ENCODE measurements at regions not wholly inside any gene's neighbourhood (a gene's known extent, or its start where the extent isn't known, plus 50 kb on each side); places are given as distances from the start of the nearest gene placed in this dataset.
A peak's percentile ranks its signal among the peaks of the same experiment; 100 is the strongest.

DNA sequence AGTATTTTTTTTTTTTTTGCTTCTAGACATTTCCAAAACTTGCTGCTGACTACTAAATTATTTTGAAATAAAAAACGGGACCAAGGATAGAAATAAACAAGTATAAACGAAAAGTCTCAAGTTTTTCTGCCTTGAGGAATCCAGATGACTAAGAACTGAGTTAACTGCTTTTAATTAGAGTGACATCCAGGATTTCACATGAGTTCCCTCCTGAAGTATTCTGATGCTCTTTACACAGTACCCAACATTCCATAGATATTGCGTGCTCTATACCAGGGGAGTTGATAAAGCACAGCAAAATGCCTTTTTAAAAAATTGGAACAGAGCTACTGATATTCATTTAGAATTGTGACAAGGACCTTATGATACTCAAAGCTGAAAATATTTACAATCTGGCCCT is 618.0 kb downstream of the CCDC85A start (continued):
- TF ChIP-seq MAX (IDR thresholded peaks at IDR 0.05; ENCODE audit: low read depth) (no peak), RFX5 (IDR thresholded peaks at IDR 0.05; ENCODE audit: low read length) (no peak), POLR2AphosphoS5 (IDR thresholded peaks at IDR 0.05; ENCODE audit: low read depth, low read length) (peak; percentile 43; the same call in 1 of the 2 replicates)
- TF ChIP-seq, protein P1, sequence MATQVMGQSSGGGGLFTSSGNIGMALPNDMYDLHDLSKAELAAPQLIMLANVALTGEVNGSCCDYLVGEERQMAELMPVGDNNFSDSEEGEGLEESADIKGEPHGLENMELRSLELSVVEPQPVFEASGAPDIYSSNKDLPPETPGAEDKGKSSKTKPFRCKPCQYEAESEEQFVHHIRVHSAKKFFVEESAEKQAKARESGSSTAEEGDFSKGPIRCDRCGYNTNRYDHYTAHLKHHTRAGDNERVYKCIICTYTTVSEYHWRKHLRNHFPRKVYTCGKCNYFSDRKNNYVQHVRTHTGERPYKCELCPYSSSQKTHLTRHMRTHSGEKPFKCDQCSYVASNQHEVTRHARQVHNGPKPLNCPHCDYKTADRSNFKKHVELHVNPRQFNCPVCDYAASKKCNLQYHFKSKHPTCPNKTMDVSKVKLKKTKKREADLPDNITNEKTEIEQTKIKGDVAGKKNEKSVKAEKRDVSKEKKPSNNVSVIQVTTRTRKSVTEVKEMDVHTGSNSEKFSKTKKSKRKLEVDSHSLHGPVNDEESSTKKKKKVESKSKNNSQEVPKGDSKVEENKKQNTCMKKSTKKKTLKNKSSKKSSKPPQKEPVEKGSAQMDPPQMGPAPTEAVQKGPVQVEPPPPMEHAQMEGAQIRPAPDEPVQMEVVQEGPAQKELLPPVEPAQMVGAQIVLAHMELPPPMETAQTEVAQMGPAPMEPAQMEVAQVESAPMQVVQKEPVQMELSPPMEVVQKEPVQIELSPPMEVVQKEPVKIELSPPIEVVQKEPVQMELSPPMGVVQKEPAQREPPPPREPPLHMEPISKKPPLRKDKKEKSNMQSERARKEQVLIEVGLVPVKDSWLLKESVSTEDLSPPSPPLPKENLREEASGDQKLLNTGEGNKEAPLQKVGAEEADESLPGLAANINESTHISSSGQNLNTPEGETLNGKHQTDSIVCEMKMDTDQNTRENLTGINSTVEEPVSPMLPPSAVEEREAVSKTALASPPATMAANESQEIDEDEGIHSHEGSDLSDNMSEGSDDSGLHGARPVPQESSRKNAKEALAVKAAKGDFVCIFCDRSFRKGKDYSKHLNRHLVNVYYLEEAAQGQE (IDR thresholded peaks at IDR 0.05; ENCODE audit: low read depth, low read length), result no peak

- POLR2A ChIA-PET, result no interaction called here
- WGBS (ENCODE audit: low lambda C conversion rate), result 75% methylated on average over 3 of the region's 3 CpGs
- H3K4me1 ChIP-seq (ENCODE audit: control insufficient read depth in 1 of 2, insufficient read depth in 2 of 2, low read depth in 1 of 2, low read length in 1 of 2), result peaks cover 0 to 12% of the 10 kb centered on the region in 2 experiments; a peak in 3 of 4 replicates
- H2AFZ ChIP-seq (ENCODE audit: low read depth), result no peak overlapping the region
- H3K9ac ChIP-seq, result no peak overlapping the region
- H4K20me1 ChIP-seq (ENCODE audit: insufficient read depth), result no peaks in the 10 kb centered on the region
- H3K9me2 ChIP-seq, result no peaks in the 10 kb centered on the region
- no peaks in the 10 kb centered on the region for H3K9me3 ChIP-seq
- H3K79me2 ChIP-seq (ENCODE audit: insufficient read depth), result peaks cover 50% of the 10 kb centered on the region; the same call in 1 of the 2 replicates
- TF ChIP-seq, protein P1 (IDR thresholded peaks at IDR 0.05; ENCODE audit: low read depth, low read length), result no peak
- H3K36me3 ChIP-seq (replicated peaks in 1 of 2; ENCODE audit: control insufficient read depth in 1 of 2, insufficient read depth in 2 of 2, low read length in 1 of 2), result peaks cover 0 to 17% of the 10 kb centered on the region in 2 experiments
- H3K27me3 ChIP-seq (ENCODE audit: insufficient read depth), result no peaks in the 10 kb centered on the region
- CTCF ChIA-PET, result no interaction called here
- H3K4me3 ChIP-seq (ENCODE audit: low read depth in 2 of 2, low read length in 1 of 2), result no peak overlapping the region
- no peak for DNase-seq
- no peak overlapping the region for H3K4me2 ChIP-seq
- H3F3A ChIP-seq (replicated peaks; ENCODE audit: insufficient read depth), result peaks cover 42% of the 10 kb centered on the region
- peak overlapping the region in 1 of 2 experiments; percentile 88; a peak in 2 of 4 replicates for H3K27ac ChIP-seq (ENCODE audit: low read depth in 2 of 2, low read length in 1 of 2)
Measured at GRCh38 chr2:56803596-56803995, 619.8 kb downstream of the CCDC85A start.

DNA sequence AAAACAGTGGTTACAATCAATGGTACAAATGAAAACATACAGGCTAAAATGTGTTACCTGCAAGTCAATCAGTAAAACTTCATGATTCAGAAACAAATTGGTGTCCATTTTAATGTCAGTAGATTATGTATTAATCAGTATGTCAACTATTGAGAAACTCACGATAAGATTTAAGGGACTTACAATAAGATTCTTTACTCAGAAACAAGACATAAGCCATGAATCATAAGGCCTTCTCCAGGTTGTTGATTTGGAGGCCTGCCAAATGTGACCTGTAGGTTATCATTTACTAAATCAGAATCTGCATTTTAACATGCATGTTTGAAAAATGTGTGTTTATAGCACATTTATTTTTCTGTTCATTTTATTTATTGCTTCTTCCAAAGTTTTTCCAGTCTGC is 623.1 kb downstream of the CCDC85A start:
- 0% methylated on average over 1 of the region's 1 CpG for WGBS (ENCODE audit: low lambda C conversion rate)
- TF ChIP-seq PBX3 (IDR thresholded peaks at IDR 0.05) (0 out of 2 replicates have a peak, but pooled peaks have one; percentile 31), FOXJ3 (CRISPR knock-in tag; IDR thresholded peaks at IDR 0.05) (no peak), TCF12 (IDR thresholded peaks at IDR 0.05) (peak; percentile 51; the same call in 1 of the 2 replicates), NFIC (IDR thresholded peaks at IDR 0.05; ENCODE audit: borderline replicate concordance) (peak; percentile 54; the same call in 1 of the 2 replicates), JUND (IDR thresholded peaks at IDR 0.05) (0 out of 2 replicates have a peak, but pooled peaks have one; percentile 18)
- TF ChIP-seq, protein P2, sequence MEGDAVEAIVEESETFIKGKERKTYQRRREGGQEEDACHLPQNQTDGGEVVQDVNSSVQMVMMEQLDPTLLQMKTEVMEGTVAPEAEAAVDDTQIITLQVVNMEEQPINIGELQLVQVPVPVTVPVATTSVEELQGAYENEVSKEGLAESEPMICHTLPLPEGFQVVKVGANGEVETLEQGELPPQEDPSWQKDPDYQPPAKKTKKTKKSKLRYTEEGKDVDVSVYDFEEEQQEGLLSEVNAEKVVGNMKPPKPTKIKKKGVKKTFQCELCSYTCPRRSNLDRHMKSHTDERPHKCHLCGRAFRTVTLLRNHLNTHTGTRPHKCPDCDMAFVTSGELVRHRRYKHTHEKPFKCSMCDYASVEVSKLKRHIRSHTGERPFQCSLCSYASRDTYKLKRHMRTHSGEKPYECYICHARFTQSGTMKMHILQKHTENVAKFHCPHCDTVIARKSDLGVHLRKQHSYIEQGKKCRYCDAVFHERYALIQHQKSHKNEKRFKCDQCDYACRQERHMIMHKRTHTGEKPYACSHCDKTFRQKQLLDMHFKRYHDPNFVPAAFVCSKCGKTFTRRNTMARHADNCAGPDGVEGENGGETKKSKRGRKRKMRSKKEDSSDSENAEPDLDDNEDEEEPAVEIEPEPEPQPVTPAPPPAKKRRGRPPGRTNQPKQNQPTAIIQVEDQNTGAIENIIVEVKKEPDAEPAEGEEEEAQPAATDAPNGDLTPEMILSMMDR (IDR thresholded peaks at IDR 0.05), result no peak
- H3K4me2 ChIP-seq, result no peak overlapping the region
- H3K27me3 ChIP-seq (ENCODE audit: insufficient read depth), result no peaks in the 10 kb centered on the region
- no peak overlapping the region for H3K4me3 ChIP-seq (ENCODE audit: low read depth in 2 of 2, low read length in 1 of 2)
- POLR2A ChIA-PET, result no interaction called here
- H3K4me1 ChIP-seq (ENCODE audit: control insufficient read depth in 1 of 2, insufficient read depth in 2 of 2, low read depth in 1 of 2, low read length in 1 of 2), result peaks cover 0 to 12% of the 10 kb centered on the region in 2 experiments; a peak in 2 of 4 replicates
- H3K27ac ChIP-seq (ENCODE audit: low read depth in 2 of 2, low read length in 1 of 2), result peak overlapping the region in 1 of 2 experiments; percentile 1; a peak in 1 of 4 replicates
- H3K9ac ChIP-seq, result no peak overlapping the region
- peaks cover 70% of the 10 kb centered on the region for H3K79me2 ChIP-seq (ENCODE audit: insufficient read depth)
- no peak for DNase-seq
- peaks cover 0 to 32% of the 10 kb centered on the region in 2 experiments for H3K36me3 ChIP-seq (replicated peaks in 1 of 2; ENCODE audit: control insufficient read depth in 1 of 2, insufficient read depth in 2 of 2, low read length in 1 of 2)
- H3K9me3 ChIP-seq, result no peaks in the 10 kb centered on the region
- CTCF ChIA-PET, result no interaction called here
- no peak overlapping the region; the same call in 1 of the 2 replicates for H2AFZ ChIP-seq (ENCODE audit: low read depth)
- no peaks in the 10 kb centered on the region for H3K9me2 ChIP-seq
- H3F3A ChIP-seq (replicated peaks; ENCODE audit: insufficient read depth), result peaks cover 31% of the 10 kb centered on the region
- H4K20me1 ChIP-seq (ENCODE audit: insufficient read depth), result no peaks in the 10 kb centered on the region
